ENCODE measurements at regions not wholly inside any gene's neighbourhood (a gene's known extent, or its start where the extent isn't known, plus 50 kb on each side); places are given as distances from the start of the nearest gene placed in this dataset.
A peak's percentile ranks its signal among the peaks of the same experiment; 100 is the strongest.
"Not testable (repeated sequence)": the region's sequence is repeated elsewhere in the genome, so short reads cannot be mapped to it uniquely, and the experiment has no call there.

GRCh38 chr2:113356284-113356683 is 77.6 kb upstream of the PAX8 start:
- H3K27me3 Mint-ChIP-seq, result peaks cover 26% of the 10 kb centered on the region
- CTCF ChIA-PET, result interaction anchor here (0.6 kb wide), 1 partner anchor 67 kb away, joined by 3 read pairs; no protein-coding TSS in a partner anchor
- peaks cover 18% of the 10 kb centered on the region for H3K4me1 Mint-ChIP-seq
- not testable (repeated sequence) for H3K4me3 Mint-ChIP-seq, H3K36me3 Mint-ChIP-seq, H3K27ac Mint-ChIP-seq, H3K9me3 Mint-ChIP-seq, DNase-seq

- H3K36me3 Mint-ChIP-seq, H3K9me3 Mint-ChIP-seq, H3K27ac Mint-ChIP-seq, H3K4me3 Mint-ChIP-seq, DNase-seq: not testable (repeated sequence)
- CTCF ChIA-PET, result interaction anchor here (0.6 kb wide), 1 partner anchor 66 kb away, joined by 3 read pairs; no protein-coding TSS in a partner anchor
- Mint-ChIP-seq H3K27me3 (peaks cover 26% of the 10 kb centered on the region), H3K4me1 (peaks cover 17% of the 10 kb centered on the region)
Measured at GRCh38 chr2:113355339-113356015, 76.8 kb upstream of the PAX8 start.

GRCh38 chr2:113351375-113352355 is 72.9 kb upstream of the PAX8 start:
- Mint-ChIP-seq H3K4me1 (no peaks in the 10 kb centered on the region), H3K9me3 (no peaks in the 10 kb centered on the region), H3K27ac (no peak overlapping the region), H3K36me3 (no peaks in the 10 kb centered on the region), H3K4me3 (no peak overlapping the region), H3K27me3 (peaks cover 26% of the 10 kb centered on the region)
- CTCF ChIA-PET, result no interaction called here
- DNase-seq, result no peak

- H3K4me1 Mint-ChIP-seq, H3K27ac Mint-ChIP-seq, DNase-seq, CTCF ChIA-PET, H3K36me3 Mint-ChIP-seq, H3K9me3 Mint-ChIP-seq, H3K4me3 Mint-ChIP-seq: not testable (repeated sequence)
- H3K27me3 Mint-ChIP-seq, result peaks cover 45% of the 10 kb centered on the region
Measured at GRCh38 chr2:113343800-113344199, 65.1 kb upstream of the PAX8 start.

GRCh38 chr2:113342650-113343049 is 63.9 kb upstream of the PAX8 start:
- DNase-seq, result peak; percentile 41
- Mint-ChIP-seq H3K27me3 (peaks cover 45% of the 10 kb centered on the region), H3K36me3 (no peaks in the 10 kb centered on the region), H3K4me3 (no peak overlapping the region), H3K9me3 (no peaks in the 10 kb centered on the region), H3K4me1 (peaks cover 7% of the 10 kb centered on the region), H3K27ac (no peak overlapping the region)
- CTCF ChIA-PET, result no interaction called here

DNA sequence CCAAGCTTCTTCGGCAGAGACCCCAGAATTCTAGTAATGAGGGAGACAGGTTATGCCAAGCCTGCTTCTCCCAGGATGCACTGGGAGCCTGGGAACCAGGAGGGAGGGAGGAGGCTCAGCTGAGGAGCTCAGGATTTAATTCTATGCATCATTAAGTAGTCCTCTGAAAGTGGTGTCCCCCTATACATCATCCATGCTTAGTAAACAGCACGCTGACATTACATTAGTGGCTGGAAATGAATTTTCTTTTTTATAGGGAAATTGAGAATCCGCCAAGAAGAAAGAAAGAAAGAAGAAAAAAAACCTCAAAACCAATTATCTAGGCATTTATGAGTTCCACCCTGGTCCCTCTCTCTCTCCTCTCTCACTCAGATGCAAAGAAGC is 63.1 kb upstream of the PAX8 start:
- H3K4me1 Mint-ChIP-seq, CTCF ChIA-PET, H3K9me3 Mint-ChIP-seq, H3K36me3 Mint-ChIP-seq, H3K4me3 Mint-ChIP-seq, H3K27ac Mint-ChIP-seq, DNase-seq: not testable (repeated sequence)
- H3K27me3 Mint-ChIP-seq, result peaks cover 45% of the 10 kb centered on the region

DNA sequence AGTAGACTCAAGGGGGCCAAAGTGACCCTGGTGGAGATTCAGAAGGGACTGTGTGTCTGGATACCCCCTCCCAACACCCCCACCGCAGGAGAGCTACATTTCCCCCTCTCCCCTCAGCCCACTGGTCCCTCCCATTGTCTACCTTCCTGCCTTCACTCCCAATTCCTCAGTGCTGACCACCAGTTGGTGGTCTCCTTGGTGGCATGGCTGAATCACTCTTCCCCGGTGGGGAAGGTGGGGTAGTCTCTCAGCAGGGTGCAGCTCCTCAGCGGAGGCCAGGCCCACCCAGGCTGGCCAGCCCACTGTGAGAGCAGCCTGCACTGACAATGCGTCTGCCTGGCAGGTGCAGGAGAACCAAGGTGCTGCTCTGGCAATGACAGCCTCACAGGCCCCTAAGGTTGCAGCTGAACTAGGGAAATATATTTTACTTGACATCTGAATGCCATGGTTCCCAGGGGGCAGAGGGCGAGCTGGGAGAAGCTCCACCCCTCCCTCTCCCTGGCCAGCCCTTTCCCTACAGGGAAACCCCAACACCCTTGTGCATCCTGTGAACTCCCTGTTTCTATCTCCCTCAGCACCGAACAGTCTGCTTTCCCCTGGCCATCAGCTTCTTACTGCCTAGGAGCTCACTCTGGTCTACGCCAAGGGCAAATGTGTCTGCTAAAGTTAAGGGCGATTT is 62.6 kb upstream of the PAX8 start:
- Mint-ChIP-seq H3K9me3 (no peaks in the 10 kb centered on the region), H3K4me3 (no peak overlapping the region), H3K36me3 (no peaks in the 10 kb centered on the region), H3K27ac (no peak overlapping the region), H3K4me1 (peaks cover 7% of the 10 kb centered on the region), H3K27me3 (peaks cover 45% of the 10 kb centered on the region)
- DNase-seq, result no peak
- CTCF ChIA-PET, result no interaction called here

DNA sequence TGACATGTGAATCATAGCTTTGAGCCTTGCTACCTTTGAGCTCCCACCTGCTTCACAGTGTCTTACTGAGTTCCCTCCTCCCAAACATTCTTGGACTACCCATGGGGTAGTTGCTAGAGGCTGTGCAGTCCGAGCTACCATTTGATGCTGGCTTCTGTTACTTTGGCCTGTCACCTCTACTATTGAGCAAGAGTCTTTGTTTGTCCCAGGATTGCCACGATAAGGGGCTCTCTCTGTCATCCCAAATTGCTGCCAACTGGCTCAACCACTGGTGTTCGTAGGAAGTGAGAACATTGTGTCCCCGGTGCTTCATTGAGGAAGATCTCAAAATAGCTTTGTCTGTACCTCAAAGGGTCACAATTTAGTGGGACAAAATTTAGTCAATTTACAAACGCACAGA is 59.1 kb upstream of the PAX8 start:
- H3K36me3 Mint-ChIP-seq, result no peaks in the 10 kb centered on the region
- no peaks in the 10 kb centered on the region for H3K9me3 Mint-ChIP-seq
- H3K27ac Mint-ChIP-seq, result no peak overlapping the region
- DNase-seq, result no peak
- peaks cover 3% of the 10 kb centered on the region for H3K4me1 Mint-ChIP-seq
- H3K27me3 Mint-ChIP-seq, result peaks cover 38% of the 10 kb centered on the region
- CTCF ChIA-PET, result no interaction called here
- H3K4me3 Mint-ChIP-seq, result no peak overlapping the region

DNA sequence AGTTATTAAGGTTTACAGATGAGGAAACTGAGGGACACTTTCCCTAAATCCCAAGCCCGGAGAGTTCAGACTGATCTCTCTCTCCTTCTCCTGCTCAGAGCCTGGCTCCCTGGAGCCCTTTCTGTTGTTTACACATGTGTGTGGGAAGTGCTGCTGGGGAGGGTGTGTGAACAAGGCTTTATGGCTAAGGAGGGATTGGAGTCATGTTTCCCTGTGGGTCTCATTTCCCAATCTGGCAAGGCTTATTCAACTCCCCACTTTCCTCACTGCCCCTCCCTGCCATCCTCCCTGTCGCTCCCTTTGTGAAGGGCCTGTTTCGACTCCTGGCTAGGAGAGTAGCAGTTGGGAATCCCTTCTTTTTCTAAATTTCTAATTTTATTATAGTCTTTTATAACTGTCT is 57.3 kb upstream of the PAX8 start:
- H3K4me3 Mint-ChIP-seq, CTCF ChIA-PET: not testable (repeated sequence)

DNA sequence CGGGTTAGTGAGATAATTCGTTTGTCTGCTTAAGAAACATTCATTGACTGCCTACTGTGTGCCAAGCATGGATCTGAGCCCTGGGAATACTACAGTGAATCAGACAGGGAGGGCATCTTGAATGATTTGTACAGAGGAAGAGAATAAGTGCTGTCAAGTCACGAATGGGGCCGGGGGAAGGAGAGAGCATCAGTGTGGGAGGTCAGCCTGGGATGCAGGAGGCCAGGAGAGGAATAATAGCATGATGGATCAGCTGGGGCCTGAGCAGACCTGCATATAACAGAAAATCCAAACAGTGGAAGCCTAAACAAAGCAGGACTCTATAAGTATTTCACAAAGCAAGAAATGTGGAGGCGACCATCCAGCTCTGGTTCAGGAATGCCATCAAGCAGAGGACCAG is 55.4 kb upstream of the PAX8 start:
- CTCF ChIA-PET, result no interaction called here
- Mint-ChIP-seq H3K27ac (no peak overlapping the region), H3K9me3 (no peaks in the 10 kb centered on the region), H3K36me3 (no peaks in the 10 kb centered on the region), H3K27me3 (peaks cover 18% of the 10 kb centered on the region), H3K4me3 (no peak overlapping the region), H3K4me1 (no peaks in the 10 kb centered on the region)
- no peak for DNase-seq

More for the DNA sequence above, 57.3 kb upstream of the PAX8 start:
- H3K4me1 Mint-ChIP-seq, DNase-seq, H3K36me3 Mint-ChIP-seq, H3K9me3 Mint-ChIP-seq, H3K27ac Mint-ChIP-seq: not testable (repeated sequence)
- H3K27me3 Mint-ChIP-seq, result peaks cover 21% of the 10 kb centered on the region

- H3K36me3 Mint-ChIP-seq, H3K4me3 Mint-ChIP-seq, CTCF ChIA-PET: not testable (repeated sequence)
Measured at GRCh38 chr2:113333735-113334134, 55.0 kb upstream of the PAX8 start.

DNA sequence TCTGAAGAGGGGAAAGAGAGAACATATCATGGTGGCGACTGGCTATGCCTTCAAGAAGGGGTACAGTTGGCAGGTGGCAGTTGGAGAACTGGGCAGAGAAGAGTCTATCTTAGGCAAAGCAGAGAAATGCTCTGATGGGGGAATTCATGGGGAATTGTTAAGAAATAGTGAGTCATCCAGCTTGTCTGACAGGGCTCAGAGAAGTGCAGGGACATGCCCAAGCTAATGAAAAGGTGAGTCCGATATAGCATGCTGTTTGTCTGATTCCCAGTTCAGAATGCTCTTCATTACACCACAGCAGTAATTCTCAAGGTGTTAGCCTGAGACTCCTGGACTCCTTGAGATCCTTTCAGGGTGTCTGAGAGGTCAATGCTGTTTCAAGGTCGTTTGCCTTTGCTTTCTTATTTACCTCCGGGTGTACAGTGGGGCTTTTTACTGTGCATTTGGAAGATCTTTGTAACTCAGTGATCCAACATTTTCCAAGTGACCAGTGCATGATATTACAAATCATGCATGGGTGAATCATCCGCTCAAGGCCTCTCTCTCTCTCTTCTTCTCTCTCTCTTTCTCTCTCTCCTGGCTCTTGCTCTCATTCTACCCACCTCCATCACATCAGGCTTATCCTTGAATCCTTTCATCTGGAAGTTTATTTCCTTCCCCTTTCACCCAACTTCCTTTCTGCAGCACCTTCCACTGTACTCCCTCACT is 51.5 kb upstream of the PAX8 start:
- DNase-seq, H3K4me3 Mint-ChIP-seq, H3K36me3 Mint-ChIP-seq, CTCF ChIA-PET, H3K9me3 Mint-ChIP-seq, H3K27ac Mint-ChIP-seq, H3K4me1 Mint-ChIP-seq: not testable (repeated sequence)
- peaks cover 22% of the 10 kb centered on the region for H3K27me3 Mint-ChIP-seq

More at GRCh38 chr2:113333735-113334134, 55.0 kb upstream of the PAX8 start:
- H3K27me3 Mint-ChIP-seq, result peaks cover 19% of the 10 kb centered on the region
- DNase-seq, H3K27ac Mint-ChIP-seq, H3K9me3 Mint-ChIP-seq, H3K4me1 Mint-ChIP-seq: not testable (repeated sequence)

GRCh38 chr2:113328973-113329372 is 50.3 kb upstream of the PAX8 start:
- DNase-seq, result not testable (repeated sequence)

DNA sequence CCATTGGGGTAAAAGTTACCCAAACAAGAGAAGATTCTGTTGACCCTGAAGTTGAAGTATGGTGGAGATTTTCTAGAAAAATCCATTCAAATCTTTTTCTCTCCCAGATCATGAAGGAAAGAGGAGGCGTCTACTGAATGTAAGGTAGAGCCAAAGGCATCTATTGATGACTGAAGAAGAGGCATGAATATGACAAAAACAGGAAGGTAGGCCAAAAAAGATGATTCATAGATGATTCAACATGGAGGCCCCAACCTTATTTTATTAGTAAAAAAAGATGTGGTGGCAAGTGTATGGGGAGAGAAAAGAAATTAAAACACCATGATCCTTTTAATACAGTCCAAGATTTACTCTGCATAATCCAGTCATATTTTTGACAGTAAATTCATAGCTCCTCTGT is 49.9 kb upstream of the PAX8 start:
- H3K27ac Mint-ChIP-seq, H3K4me3 Mint-ChIP-seq, CTCF ChIA-PET, DNase-seq, H3K9me3 Mint-ChIP-seq, H3K36me3 Mint-ChIP-seq: not testable (repeated sequence)
- Mint-ChIP-seq H3K27me3 (peaks cover 30% of the 10 kb centered on the region), H3K4me1 (peaks cover 13% of the 10 kb centered on the region)

More at GRCh38 chr2:113328973-113329372, 50.3 kb upstream of the PAX8 start:
- peaks cover 13% of the 10 kb centered on the region for H3K4me1 Mint-ChIP-seq
- H3K27ac Mint-ChIP-seq, H3K4me3 Mint-ChIP-seq, H3K9me3 Mint-ChIP-seq, H3K36me3 Mint-ChIP-seq, CTCF ChIA-PET: not testable (repeated sequence)
- peaks cover 27% of the 10 kb centered on the region for H3K27me3 Mint-ChIP-seq
